Adrenal gland (tissue), 5 donors: ENCODE measurements at regions not wholly inside any gene's neighbourhood (a gene's known extent, or its start where the extent isn't known, plus 50 kb on each side); places are given as distances from the start of the nearest gene placed in this dataset.

Experiments
- CTCF ChIP-seq, 6 experiments: fragments of 450-650 bp in 4 of 6; fragments of 200-600 bp in 2 of 6; sonication (generic) in 1 of 6; IDR thresholded peaks; 1 replicate in 5 of 6; 2 replicates in 1 of 6; pipeline versions ENCODE4 v1.5.1 to v1.8.0; 2016 to 2021; ENCODE audit warnings: antibody characterized with exemption in 6 of 6, mild to moderate bottlenecking in 2 of 6, moderate library complexity in 1 of 6
- POLR2A ChIP-seq, 2 donors: fragments of 450-650 bp; IDR thresholded peaks; one replicate each; pipeline ENCODE4 v1.6.1; 2017; ENCODE audit warnings: antibody characterized with exemption in 2 of 2, mild to moderate bottlenecking in 2 of 2, moderate library complexity in 1 of 2
- donor health status: DM: no; HTN: no; CAD: no.

GRCh38 chrX:46380148-46380752 is 165.0 kb downstream of the ZNF674 start:
- TF ChIP-seq CTCF (IDR thresholded peaks at IDR 0.05) (no peak), POLR2A (IDR thresholded peaks at IDR 0.05) (no peak)
